Astrocyte of the hippocampus (primary cell): ENCODE measurements at regions not wholly inside any gene's neighbourhood (a gene's known extent, or its start where the extent isn't known, plus 50 kb on each side); places are given as distances from the start of the nearest gene placed in this dataset.
A peak's percentile ranks its signal among the peaks of the same experiment; 100 is the strongest.

ENCODE experiments used
- DNase-seq: peaks from one replicate; pipeline ENCODE4 v3.0.0; 2011; ENCODE audit warnings: low read depth, low spot score

DNA sequence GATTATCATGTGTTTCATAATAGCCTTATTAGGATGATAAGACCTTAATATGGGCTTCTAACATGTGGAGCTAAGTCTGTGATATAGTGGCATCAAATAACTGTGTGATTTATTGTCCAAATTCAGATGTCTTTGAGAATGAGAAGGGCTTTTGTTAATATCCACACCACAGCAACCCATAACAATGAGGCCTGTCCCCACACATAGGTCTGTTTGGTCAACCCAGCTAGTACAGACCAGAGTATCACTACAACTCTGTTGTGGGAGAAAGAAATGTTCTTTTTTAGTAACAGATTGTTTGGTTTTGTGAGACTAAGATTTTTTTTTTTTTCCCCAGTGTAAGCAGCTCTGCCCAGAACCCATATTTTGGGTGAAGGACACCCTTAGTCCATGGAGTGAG lies 439.2 kb downstream of the PIK3C3 start:
- no peak for DNase-seq

DNA sequence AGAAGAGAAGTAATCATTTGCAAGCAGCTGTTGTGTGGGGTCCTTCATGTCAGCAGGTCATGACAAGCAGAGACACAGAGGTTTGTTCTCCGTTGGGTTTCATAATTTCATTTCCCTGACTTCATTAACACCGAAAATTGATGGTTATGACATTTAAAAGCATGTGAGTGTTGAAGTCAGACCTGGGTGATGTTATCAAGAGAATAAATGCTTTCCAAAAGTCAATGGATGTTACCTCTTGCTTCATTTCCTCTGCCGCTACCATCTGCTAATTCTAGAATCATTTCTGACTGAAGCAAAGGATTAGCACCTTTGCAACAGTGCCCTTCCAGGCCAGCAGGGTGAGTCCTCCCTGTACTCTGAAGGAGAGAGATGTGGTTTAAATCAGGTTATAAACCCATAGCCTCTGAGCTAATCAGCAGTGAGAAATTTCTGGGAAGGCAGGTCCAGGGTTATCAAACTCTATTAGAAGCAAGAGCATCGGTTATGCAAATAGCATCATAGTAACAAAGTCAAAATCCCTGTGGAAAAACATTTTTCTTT lies 446.2 kb downstream of the PIK3C3 start:
- DNase-seq: no peak

DNA sequence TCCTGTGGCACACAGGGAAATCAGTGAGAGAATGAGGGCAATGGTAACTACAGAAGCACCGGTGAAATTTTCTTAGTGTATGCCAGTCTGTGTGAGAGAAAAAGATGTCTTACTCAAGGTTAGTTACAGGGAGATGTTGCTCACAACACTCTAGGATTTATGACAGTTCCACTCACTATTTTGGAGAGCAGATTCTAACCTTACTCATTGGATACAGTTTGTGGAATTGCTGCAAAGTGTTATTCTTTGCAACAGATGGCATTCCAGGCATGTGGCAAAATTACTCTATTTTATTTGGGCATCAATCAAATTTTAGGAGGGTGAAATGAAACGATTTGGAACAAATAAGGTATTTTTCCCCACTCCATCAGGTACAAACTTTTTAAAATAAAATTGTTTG lies 449.1 kb downstream of the PIK3C3 start:
- DNase-seq: no peak

DNA sequence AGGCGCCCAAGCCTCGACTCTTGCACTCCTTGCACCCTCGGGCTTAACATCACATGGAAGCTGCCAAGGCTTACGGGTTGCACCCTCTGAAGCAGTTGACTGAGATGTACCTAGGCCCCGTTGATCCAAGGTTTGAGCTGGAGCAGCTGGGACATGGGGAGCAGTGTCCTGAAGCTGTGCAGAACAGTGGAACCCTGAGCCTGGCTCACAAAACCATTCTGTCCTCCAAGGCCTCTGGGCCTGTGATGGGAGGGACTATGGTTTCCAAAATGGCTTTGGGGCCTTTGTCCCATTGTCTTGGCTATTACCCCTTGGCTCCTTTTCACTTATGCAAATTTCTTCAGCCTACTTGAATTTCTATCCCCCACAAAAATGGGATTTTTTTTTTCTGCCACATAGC lies 454.0 kb downstream of the PIK3C3 start:
- no peak for DNase-seq

DNA sequence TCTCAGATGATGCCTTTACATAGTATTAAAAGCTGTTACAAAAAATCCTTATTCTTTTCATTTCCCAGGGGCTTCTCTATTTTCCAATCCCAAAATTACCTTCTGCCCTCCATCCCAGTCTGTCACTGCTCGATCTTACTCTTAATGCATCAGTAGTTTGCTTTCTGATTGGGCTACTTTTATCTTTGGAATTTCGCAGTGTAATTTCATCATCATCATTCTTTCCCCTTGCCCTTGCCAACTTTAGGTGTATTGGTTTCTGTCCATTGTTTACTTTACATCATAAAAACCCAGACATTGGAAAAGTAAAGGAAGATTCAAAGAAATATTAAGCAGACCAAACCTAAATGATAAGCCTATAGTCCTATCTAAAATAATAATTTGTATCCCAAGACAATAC lies 457.2 kb downstream of the PIK3C3 start:
- DNase-seq: peak; percentile 19

DNA sequence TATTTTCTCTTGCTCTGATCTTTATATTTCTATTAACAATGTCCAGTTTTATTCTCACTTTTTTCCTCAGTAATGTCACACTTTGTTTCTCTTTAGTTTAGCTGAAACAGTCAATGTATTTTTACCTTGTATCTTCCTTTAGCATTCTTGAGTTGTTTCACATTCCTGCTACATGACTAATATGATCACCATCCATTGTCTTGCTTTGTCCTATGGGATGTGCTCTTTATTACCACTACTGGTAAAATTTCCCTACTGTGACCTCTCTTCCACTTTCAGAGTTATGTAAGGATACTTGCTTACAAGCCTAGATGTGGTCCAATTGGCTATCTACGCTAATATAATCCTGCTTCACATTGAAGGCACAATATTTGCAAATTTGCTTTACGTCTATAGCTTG lies 457.9 kb downstream of the PIK3C3 start:
- DNase-seq: peak; percentile 35

DNA sequence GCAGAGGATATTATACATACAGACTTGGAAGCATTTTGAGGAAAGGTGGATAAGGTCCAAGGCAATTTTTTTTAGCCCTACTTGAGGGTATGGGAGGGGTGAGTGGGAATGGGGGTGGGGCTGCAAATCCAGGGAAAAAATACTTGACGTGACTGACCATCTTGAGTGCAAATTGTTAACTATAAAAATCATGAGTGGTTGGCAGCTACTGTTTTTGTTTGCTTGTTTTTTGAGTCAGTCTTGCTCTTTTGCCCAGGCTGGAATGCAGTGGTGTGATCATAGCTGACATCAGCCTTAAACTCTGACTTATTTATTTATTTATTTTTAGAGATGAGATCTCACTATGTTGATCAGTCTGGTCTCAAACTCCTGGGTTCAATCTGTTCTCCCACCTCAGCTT lies 458.8 kb downstream of the PIK3C3 start:
- peak; percentile 77 for DNase-seq

DNA sequence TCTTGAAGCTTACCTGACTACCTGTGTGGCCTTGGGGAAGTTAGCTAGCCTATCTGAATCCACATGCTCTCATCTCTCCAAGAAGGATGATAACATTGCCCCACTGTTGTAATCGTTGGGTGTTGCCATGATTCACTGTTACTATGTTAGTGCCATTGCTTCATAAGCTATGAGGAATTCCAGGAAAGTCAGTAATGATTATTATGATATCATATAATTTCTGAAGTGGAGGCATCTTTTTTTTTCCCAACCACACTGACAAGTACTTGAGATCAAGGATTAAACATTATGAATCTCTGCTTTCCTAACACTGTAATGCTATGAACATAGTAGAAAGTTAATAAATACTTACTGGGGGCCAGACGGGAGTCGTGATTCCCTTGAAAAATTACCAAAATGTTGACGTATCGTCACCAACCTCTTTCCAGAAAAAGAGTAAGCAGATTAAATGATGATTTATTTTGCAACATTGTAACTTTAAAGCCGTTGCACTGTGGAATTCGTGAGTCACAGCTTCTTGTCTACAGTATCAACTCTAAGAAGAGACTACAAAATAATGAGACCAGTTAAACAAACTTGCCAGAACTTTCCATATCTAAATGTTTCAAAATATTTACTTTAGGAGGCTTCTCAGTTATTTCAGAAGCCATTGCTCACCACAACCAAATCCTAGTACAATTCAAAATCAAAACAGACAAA lies 459.9 kb downstream of the PIK3C3 start:
- DNase-seq: peak; percentile 85

DNA sequence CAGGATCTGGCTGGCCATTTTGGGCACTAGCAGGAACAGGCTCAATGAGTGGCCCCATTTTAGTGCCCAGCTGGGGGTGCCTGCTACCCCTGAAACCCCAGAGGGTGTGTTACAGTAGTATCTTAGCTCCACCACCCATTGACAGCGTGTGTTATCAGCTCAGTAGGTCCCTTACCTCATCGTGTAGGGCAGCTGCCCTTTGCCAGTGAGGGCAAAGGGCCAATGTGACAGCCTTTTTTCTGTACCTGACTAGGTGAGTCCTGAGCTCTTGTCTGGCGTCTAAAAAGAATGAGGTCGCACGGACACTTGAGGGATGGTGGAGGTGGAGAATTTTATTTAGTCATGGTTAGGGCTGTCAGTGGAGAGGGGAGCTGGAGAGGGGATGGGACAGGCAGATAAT lies 462.2 kb downstream of the PIK3C3 start:
- DNase-seq: no peak

DNA sequence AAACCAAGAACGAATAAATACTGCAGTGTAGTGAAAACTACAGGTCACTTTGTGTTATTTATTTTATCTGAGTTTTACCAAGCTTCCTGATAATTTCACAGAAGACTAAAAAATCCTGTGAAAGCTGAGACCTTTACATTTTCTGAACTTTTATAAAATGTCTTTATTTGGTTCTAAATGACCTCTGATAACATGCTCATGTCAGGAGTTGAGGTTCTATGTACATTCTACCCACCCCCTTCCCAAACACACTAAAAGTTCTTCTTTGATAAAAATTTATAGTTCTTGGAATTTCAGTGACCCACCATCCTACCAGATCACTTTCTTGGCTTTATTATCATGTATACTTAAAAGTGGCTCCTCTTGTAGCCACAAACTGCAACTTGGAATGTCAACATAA lies 463.1 kb downstream of the PIK3C3 start:
- no peak for DNase-seq

DNA sequence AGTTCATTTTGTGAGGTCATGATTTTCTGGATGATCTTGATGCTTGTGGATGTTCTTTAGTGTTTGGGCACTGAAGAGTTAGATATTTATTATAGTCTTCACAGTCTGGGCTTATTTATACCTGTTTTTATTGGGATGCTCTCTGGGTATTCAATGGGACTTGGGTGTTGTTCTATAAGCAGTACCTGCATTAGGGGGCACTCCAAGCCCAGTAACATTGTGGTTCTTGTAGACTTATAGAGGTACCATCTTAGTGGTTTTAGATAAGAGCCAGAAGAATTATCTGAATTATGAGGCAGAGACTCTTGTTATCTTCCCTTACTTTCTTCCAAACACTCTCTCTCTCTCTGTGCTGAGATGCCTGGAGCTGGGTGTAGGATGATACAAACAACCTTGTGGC lies 470.0 kb downstream of the PIK3C3 start:
- DNase-seq: no peak

DNA sequence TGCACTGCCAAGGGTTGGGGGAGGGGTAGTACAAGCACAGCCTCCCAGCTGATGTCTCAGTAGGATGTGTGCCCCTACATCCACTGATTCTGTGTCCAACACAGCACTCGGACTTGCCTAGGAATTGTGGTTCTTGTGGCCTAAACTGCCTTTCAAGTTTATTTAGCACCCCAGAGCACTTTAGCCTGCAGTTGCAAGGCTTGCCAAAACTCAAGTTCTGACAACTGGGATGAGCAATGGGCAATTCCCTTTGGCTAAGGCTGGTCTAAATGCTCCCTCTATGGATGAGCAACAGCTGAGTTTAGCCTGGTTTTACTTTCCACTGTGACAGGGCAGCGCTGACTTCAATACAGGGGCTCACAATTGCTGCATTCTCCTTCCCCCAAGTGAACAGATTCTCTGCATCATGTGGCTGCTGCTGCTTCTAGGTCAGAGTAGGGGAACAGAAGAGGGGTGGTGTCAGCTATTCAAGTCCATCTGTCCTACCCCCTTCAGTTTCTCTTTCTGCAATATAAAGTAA lies 471.5 kb downstream of the PIK3C3 start:
- DNase-seq: peak; percentile 39

DNA sequence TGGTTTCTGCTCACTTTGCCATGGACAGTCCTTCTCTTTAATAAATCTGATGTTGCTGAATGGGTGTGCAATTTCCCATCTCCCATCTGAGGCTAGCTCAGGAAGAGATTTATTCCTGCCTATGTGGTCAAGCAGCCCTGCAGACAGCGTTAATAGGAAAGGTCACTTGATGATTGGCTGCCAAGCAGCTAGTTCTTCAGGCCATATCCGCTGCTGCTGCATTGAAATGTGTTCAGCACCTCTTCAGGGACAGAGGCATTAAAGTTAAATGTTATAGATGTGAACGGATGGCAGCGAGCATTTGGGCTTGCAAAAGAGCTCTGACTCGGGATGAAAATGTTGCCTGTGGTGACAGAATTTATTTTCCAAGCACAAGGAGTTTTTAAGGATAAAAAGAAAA lies 474.2 kb downstream of the PIK3C3 start:
- DNase-seq: no peak

DNA sequence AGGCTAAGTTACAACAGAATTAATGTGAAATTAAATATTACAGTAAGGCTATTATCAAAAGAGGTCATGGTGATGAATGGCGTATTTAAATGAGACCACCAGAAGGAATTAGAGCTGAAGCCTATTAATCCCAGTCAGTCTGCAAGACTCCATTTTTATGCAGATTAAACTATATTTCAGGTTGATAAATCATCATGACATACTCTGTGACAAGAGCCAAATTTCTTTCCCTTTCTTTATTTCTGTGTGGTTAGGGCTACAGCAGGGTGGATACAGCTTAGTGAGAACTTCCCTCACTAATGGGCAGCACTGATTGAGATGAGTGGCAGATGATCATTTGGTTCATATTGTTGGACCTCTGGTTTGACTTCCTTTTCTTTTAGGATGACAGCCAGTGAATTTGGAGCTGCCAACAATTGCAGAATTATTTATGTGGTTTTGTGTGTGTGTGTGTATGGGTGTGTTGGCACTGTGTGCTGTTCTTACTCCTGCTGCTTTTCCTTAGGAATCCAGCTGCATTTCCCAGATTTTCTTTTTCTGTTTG lies 481.3 kb downstream of the PIK3C3 start:
- peak; percentile 44 for DNase-seq

DNA sequence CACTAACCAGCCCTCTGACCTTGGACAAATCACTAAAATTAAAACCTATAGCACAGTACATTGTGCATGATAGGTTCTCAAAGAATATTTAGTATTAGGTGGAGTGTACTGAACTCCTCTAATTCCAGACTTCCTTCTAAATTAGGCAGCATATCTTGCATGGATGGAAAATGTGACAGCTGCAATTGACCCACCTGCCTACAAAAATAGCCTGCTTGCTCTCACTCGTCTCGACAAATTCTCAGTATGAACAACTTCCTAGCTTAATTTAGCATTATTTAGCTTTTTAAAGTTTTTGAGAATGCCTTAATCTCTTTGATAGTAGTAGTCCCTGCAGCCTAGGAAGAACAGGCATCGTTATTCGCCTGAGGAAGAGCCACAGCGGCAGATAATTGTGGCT lies 482.0 kb downstream of the PIK3C3 start:
- DNase-seq: no peak

DNA sequence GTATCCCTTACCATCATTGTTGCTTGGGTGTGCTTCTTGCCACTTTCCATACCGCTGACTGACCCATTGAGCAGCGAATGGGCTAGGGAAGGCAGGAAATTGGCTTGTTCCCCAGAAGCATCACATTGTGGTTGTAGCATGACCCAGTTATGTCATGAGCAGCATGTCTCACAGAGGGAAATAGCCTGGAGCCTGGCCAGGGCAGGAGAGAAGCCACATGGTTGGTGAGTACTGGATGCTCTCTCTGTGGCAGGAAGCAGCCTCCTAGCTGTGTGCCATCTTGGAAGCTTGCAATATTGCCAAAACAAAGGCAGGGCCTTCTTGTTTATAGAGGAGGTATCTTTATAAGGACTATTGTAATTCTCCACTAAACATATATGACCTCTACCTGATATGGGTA lies 482.6 kb downstream of the PIK3C3 start:
- DNase-seq: peak; percentile 75

DNA sequence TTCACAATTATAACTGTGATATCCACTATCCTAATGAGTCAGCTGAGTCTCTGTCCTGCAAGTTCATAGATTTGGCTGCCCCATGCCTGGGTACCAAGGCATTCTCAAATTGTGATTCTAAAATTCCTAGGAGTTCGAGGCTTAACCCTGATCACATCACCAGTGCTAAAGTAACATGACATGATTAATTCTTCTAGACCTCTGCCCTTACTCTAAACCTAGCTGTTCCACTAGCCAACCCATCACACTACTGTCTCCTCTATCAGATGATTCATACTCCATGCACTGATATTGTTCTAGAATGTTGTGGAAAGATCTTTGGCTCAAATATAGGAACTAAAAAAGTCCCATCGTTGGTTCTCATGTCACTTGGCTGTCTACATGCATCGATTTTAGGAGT lies 487.6 kb downstream of the PIK3C3 start:
- DNase-seq: no peak

DNA sequence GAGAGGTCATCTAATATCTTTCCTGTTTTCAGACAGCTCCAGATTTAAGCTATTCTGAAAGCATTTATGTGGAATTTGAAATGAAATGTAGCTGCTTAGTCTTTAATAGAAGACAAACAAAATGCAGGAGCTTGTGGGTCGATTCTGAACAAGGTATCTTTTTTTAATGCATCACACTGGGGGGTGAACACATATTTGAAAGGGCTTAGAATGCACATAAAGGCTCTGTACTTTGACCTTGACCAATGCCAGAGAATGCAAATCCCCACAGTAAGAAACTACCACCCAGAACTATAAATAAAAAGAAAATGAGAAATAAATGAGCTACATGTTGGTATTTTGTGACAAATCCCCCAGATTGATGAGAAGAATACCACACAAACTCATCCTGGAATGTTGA lies 489.3 kb downstream of the PIK3C3 start:
- no peak for DNase-seq

DNA sequence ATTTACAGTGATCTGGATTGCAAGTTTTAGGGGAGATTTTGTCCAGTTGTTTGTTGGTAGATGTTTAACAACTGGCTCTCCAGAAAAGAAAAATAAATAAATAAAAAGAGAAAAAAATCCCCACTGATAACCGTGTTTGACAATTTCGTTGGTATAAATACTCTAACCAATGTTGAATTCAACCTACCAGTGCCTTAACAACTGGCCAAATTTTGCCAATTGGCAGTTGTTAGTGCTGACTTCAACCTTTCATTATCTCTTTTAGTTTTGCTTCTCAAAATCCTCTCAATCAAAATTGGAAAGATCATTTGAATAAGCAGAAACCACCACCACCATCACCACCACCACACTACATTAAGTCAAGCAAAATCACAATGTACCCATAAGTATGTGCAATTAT lies 490.3 kb downstream of the PIK3C3 start:
- no peak for DNase-seq

DNA sequence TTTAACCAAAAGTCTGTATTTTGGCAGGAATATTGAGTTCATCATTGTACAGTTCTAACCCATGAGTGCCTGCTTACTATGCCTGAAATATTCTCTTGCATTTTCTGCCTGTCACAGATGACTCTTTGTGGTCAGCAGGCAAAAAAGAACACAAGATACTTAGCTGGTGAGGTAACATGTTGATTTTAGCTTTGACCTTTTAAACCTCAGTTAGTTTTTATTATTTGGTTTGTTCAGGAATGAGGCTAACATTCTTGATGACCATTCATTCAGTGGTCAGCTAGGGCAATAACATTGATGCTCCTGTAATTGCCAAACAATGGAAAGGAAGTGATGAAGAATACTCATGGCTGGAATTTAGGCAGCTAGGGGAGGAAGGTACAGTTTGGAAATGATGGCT lies 491.2 kb downstream of the PIK3C3 start:
- peak; percentile 91 for DNase-seq

DNA sequence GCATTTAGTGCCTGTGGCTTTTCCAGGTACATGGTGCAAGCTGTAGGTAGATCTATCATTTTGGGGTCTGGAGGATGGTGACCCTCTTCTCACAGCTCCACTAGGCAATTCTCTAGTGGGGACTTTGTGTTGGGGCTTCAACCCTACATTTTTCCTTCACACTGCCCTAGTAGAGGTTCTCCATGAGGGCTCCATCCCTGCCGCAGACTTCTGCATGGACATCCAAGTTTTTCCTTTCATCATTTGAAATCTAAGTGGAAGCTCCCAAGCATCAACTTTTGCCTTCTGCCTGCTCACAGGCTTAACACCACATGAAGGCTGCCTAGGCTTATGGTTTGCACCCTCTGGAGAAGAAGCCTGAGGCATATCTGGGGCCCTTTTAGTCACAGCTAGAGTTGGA lies 492.7 kb downstream of the PIK3C3 start:
- peak; percentile 4 for DNase-seq

DNA sequence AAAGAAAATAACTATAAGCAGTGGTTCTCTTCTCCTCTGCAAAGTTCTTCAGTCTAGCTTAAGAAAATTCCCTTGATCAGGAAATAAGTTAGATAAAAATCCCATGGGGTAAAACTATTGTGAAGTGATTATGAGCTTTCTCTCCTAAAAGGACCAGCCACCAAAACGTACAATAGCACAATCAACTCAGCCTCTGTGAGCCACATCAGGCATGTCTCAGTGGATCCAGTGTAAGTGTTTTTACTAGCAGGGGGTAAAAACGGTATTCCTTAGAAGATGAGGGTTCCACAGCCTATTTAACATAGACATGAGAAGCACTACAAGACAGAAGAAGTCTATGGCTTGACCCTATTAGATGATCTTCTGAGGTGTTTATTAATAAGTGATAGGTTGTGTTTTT lies 503.2 kb downstream of the PIK3C3 start:
- DNase-seq: no peak

DNA sequence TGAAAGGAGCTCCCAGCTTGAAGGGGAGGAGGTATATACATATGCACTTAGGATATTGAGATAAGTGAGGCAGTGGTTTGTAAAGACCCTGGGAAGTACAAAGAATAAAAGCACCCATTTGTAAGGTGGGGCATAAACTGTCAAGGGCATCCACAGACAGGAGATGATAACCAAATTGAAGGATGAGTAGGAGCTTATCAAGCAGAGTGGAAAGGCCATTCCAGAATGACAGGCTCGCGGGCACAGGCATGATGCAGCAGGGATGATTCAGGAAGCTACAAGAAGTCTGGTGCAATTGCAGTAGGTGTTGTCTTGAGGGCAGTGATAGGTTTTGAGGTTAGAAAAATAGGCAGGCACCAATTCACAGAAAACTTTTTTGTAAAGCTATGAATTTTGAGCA lies 504.8 kb downstream of the PIK3C3 start:
- no peak for DNase-seq
